AG04450 (cell line): ENCODE measurements at regions not wholly inside any gene's neighbourhood (a gene's known extent, or its start where the extent isn't known, plus 50 kb on each side); places are given as distances from the start of the nearest gene placed in this dataset.

ENCODE experiments used
- CTCF ChIA-PET: fragments of 300-600, 350-600 bp; formaldehyde crosslinking; extraction: SDS; loops from one replicate; lab custom pipeline; 2022; ENCODE audit warnings: antibody characterized with exemption, inconsistent platforms; lab: Charles Lee
- POLR2A ChIA-PET: fragments of 350-600 bp; formaldehyde crosslinking; extraction: SDS; loops from one replicate; lab custom pipeline; 2021; ENCODE audit warnings: antibody characterized with exemption, inconsistent platforms; lab: Yijun Ruan, JAX
- DNase-seq: peaks from one replicate; pipeline ENCODE4 v3.0.0-alpha.2; 2011; ENCODE audit warnings: low read depth, low spot score
- H3K27ac ChIP-seq: one replicate; pipeline ENCODE4 v1.5.1; 2012; ENCODE audit warnings: low read depth, low read length, control low read depth
- H3K27me3 ChIP-seq: one replicate; pipeline ENCODE4 v1.6.0; 2012; ENCODE audit warnings: low read length; ENCODE audit not compliant: control insufficient read depth, insufficient read depth
- H3K4me3 ChIP-seq: 2 replicates; pipeline ENCODE4 v1.5.1; 2011; ENCODE audit warnings: mild to moderate bottlenecking, low read depth, low read length, control low read depth
- H3K9me3 ChIP-seq: 2 replicates; pipeline ENCODE4 v1.5.1; 2012; ENCODE audit warnings: low read length; ENCODE audit not compliant: control insufficient read depth, insufficient read depth
- CTCF ChIP-seq: IDR thresholded peaks from 2 replicates; pipeline ENCODE4 v1.5.1; 2011; ENCODE audit warnings: low read depth, low read length, control low read depth, inconsistent platforms

GRCh38 chr7:20991544-20991943 lies 204.9 kb upstream of the SP8 start:
- Histone ChIP-seq H3K27me3 (no peaks in the 10 kb centered on the region), H3K27ac (no peak overlapping the region), H3K9me3 (peaks cover 19% of the 10 kb centered on the region), H3K4me3 (no peak overlapping the region)
- no peak for TF ChIP-seq CTCF
- DNase-seq, result no peak
- ChIA-PET CTCF (no interaction called here), POLR2A (no interaction called here)

- no peak for DNase-seq
- Histone ChIP-seq H3K27me3 (no peaks in the 10 kb centered on the region), H3K9me3 (peaks cover 23% of the 10 kb centered on the region), H3K4me3 (no peak overlapping the region), H3K27ac (no peak overlapping the region)
- CTCF ChIA-PET, result no interaction called here
- TF ChIP-seq CTCF, result no peak
- POLR2A ChIA-PET, result no interaction called here
Observed at GRCh38 chr7:20993693-20994092, 207.0 kb upstream of the SP8 start.

- Histone ChIP-seq H3K27me3 (no peaks in the 10 kb centered on the region), H3K9me3 (peaks cover 27% of the 10 kb centered on the region), H3K4me3 (no peak overlapping the region), H3K27ac (no peak overlapping the region)
- TF ChIP-seq CTCF, result no peak
- ChIA-PET CTCF (no interaction called here), POLR2A (no interaction called here)
- DNase-seq, result no peak
Observed at GRCh38 chr7:20998309-20998708, 211.6 kb upstream of the SP8 start.

- Histone ChIP-seq H3K4me3 (no peak overlapping the region), H3K27ac (no peak overlapping the region), H3K27me3 (no peaks in the 10 kb centered on the region), H3K9me3 (peaks cover 8% of the 10 kb centered on the region)
- no peak for DNase-seq
- CTCF ChIA-PET, result no interaction called here
- TF ChIP-seq CTCF, result no peak
- POLR2A ChIA-PET, result no interaction called here
Observed at GRCh38 chr7:21011153-21011552, 224.5 kb upstream of the SP8 start.

GRCh38 chr7:21013765-21014539 lies 227.3 kb upstream of the SP8 start:
- no peak overlapping the region for H3K4me3 ChIP-seq
- TF ChIP-seq CTCF, result no peak
- POLR2A ChIA-PET, result no interaction called here
- H3K9me3 ChIP-seq, result peaks cover 5% of the 10 kb centered on the region
- H3K27me3 ChIP-seq, result no peaks in the 10 kb centered on the region
- DNase-seq, result no peak
- CTCF ChIA-PET, result no interaction called here
- no peak overlapping the region for H3K27ac ChIP-seq
